Amniotic epithelial cell (primary cell): ENCODE measurements at regions not wholly inside any gene's neighbourhood (a gene's known extent, or its start where the extent isn't known, plus 50 kb on each side); places are given as distances from the start of the nearest gene placed in this dataset.

Source experiments
- DNase-seq: peaks from one replicate; pipeline ENCODE4 v3.0.0-alpha.2; 2010; ENCODE audit warnings: low read depth

DNA sequence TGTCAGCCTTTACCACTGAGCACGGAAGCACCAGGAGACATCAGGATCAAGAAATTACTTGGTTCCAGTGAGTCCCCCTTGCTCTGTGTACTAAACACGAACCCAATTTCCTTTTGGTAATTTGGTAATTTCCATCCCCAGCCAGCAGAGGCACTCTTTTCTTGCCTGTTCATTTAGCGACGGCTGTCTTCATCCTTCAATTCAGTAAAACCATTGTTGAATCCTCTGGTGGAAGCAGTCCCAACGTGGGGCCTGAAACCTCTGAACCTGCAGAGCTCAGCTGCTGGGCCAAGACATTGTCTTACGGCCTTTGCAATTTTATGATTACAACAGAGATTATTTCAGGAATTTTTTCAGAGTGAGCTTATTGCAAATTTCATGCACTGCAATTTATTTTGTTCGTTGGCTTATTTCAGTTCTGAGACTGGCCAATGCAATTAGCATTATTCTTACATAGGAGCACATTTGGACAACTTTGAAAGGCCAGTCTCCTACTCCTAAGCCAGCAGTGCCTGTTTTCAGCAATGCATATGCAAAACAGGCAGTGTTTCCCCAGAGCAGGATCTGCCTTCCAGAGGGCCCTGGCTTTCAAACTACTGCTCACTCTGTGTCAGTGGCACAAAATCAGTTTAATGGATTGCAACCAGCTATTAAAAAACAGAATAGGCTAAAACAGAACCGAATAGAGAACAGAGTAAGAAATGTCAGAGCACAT lies 372.9 kb upstream of the TMEM132C start:
- DNase-seq = no peak

- no peak for DNase-seq
These were observed 370.3 kb upstream of the TMEM132C start for GRCh38 chr12:127896661-127897060.

- no peak for DNase-seq
These were observed 368.4 kb upstream of the TMEM132C start for GRCh38 chr12:127898616-127899015.

DNA sequence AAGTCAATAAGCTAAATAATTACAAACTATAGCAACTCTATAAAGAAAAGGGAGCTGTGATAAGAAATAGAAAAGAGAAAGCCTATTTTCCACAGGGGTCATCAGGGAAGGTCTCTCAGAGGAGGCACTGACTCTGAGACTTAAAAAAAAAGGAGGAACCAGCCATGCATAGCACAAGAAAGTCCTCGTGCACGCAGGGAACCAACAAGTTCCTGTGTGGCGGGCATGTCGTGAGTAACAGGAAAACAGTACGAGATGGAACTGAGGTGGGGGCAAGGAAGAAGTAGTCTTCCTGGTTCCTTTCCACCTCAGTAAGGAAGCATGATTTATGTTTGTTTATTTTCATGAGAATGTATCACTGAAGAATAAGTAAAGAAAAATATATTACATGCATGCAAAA lies 367.0 kb upstream of the TMEM132C start:
- no peak for DNase-seq

GRCh38 chr12:127900386-127900785 lies 366.6 kb upstream of the TMEM132C start:
- DNase-seq = no peak

GRCh38 chr12:127903146-127903545 lies 363.8 kb upstream of the TMEM132C start:
- no peak for DNase-seq

- DNase-seq = no peak
These were observed 357.9 kb upstream of the TMEM132C start for GRCh38 chr12:127909041-127909440.

DNA sequence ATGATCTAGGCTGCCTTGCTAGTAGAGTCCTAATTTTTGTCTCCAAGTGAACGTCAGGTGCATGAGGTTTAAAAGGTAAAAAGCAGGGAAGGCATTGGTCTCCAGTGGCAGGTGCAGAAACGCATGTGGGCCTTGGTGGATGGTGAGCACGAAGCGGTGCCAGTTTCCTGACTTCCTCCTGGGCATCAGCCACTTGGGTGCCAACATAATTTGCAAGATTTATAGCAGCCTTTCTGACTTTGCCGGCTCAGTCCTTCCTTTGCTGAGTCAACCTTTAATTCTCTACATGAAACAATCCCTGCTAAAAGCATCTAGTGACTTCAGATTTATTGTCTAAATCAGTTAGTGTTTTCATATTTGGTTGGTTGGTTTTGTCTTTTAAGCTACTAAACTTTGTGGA lies 355.7 kb upstream of the TMEM132C start:
- DNase-seq = no peak

DNA sequence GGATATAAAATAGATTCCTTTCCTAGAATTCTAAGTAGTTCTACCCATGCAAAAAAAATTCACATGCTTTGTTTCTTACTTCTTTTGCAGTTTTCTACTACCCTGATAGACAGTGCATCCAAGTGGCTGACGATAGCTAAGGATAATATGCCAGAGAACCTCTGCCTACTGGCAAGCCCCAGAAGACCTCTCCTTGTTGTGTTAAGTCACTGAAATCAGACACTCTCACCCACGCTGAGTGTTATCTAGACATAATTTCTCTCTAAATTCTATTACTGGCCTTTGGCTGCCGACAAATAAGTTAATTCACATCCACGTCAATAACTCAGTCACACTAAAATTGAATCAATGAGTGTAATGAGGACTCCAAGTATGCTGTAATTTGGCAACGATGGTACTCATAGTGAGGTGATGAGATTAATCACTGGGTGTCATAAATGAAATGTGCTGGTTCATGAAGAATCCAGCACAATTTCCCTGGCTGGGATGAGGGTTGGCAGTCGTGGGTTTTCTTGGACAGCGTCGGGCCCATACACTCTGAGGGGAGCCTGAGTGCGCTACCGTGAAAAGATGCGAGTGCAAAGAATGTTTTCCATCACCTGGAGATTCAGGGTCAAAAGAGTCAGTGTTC lies 354.8 kb upstream of the TMEM132C start:
- DNase-seq = no peak

DNA sequence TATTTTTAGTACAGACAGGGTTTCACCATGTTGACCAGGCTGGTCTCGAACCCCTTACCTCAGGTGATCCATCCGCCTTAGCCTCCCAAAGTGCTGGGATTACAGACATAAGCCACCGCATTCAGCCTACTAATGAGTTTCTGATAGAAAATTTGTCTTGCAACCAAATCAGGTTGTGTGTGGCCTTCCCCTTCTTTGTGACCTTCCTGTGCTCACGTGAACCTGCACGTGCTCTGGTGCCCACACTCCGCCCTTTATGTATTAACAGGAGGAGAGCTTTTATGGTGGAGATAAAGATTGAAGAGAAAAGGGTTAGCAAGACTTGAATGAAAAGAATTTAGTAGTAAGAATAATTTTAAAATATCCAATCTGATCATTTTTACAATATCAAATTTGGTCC lies 343.5 kb upstream of the TMEM132C start:
- no peak for DNase-seq

DNA sequence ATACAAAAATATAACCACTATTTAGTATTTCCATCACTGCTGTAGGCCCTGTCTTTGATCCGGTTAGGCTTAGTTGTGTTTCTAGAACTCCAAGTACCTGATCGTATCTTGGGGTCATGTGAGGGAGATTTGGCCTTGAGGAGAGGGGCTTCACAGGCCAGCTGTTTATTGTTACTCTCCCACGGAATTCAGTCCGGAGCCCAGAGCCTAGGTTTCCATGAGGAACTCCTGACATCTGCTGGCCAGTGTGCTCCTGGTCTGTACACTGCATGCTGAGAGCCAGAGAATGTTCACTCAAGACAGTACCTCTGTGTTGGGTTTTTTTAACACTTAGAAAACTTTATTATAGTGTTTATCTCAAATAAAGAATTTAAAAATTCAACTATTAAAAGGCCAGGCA lies 341.0 kb upstream of the TMEM132C start:
- no peak for DNase-seq

- no peak for DNase-seq
These were observed 338.8 kb upstream of the TMEM132C start for GRCh38 chr12:127928178-127928577.

- DNase-seq = no peak
These were observed 338.1 kb upstream of the TMEM132C start for GRCh38 chr12:127928615-127929571.

- no peak for DNase-seq
These were observed 336.8 kb upstream of the TMEM132C start for GRCh38 chr12:127930122-127930521.

- no peak for DNase-seq
These were observed 332.6 kb upstream of the TMEM132C start for GRCh38 chr12:127934409-127934808.

- DNase-seq = no peak
These were observed 330.5 kb upstream of the TMEM132C start for GRCh38 chr12:127936463-127936862.

DNA sequence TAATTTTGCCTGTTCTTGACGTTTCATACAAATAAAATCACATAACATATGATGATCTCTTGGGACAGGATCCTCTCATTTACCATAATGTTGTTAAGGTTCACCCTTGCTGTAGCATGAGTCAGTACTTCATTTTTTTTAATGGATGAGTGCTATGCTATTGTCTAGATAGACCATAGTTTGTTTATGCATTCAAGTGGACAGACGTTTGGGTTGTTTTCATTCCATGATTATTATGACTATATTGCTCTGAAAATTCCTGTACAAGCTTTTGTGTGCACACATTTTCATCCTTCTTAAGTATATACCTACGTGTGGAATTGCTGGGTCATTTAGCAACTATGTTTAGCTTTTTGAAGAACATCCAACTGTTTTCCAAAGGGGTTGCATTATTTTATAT lies 325.6 kb upstream of the TMEM132C start:
- DNase-seq = no peak

GRCh38 chr12:127942981-127943380 lies 324.0 kb upstream of the TMEM132C start:
- no peak for DNase-seq

- DNase-seq = no peak
These were observed 323.3 kb upstream of the TMEM132C start for GRCh38 chr12:127943481-127944210.

GRCh38 chr12:127944211-127944899 lies 322.6 kb upstream of the TMEM132C start:
- no peak for DNase-seq

DNA sequence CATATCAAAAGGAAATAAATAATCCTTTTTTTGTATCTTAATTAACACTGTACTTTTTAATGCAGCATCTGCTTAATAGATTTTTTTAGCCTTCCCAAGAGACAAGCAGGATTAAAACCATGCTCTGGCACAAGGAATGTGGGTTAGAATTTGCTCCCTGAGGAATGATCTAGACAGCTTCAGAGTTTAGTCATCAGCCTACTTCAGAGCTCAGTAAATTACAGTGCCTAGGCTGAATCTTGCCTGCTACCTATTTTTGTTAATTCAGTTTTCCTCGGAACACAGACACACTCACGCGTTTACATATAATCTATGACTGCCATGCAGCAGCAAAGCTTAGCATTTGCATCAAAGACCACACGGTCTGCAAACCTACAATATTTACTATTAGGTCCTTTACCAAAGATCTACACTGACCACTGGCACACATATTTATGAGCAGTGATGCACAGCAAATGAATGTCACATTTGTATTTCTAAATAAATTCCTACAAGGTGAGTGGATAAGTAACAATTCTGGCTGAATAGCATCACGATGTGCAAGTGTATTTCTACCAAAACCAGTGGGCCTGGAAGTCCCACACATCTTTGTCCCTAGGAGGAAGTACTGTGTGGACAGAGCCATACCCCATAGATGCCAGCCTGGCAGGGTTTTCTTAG lies 309.8 kb upstream of the TMEM132C start:
- no peak for DNase-seq
